SK-N-DZ (cell line): ENCODE measurements at regions not wholly inside any gene's neighbourhood (a gene's known extent, or its start where the extent isn't known, plus 50 kb on each side); places are given as distances from the start of the nearest gene placed in this dataset.

Experiments
- DNase-seq: peaks from one replicate; pipeline ENCODE4 v3.0.0-alpha.2; 2015; ENCODE audit warnings: low spot score

DNA sequence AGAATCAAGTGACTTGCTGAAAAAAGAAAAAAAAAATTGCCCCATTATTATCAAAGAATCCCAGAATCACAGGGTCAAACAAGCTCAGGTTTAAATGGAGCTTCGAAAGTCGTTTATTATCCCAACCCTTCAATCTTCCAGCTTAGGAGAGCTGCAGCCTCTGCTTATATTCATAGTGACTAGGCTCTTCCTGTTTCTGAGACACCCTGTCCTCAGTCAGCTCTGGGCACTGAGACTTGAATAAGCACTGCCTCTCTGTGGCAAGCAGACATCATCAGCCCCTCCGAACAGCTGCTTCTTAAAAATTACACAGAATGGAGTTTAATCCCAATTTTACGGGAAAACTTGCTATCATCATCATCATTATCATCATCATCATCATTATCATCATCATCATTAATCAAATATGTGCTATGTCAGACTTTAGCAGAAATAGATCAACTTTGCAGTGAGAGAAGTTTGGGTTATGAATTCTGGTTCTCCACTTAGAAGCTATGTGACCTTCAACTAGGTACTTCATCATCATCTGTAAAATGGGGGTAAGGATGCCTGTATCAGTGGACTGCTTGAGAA, 614.0 kb upstream of the SYNCRIP start:
- DNase-seq, result no peak

DNA sequence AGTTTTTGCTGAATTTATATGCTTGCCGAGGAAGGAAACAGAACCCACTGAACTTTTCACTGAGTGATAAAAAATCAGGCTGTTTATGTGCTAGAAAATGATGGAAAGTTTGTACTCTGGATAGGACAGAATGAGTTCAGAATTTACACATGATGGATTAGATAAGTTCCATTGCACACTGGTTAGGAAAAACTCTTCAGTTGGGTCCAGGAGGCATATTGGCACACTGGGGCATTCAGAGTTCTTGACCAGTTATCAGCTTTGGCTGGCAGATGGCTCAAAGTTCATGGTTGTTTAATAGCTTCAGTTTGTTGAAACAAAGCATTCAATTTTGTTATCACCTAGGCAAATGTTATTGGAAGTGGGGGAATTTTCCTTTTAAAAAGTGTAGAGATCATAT, 613.3 kb upstream of the SYNCRIP start:
- DNase-seq, result no peak

DNA sequence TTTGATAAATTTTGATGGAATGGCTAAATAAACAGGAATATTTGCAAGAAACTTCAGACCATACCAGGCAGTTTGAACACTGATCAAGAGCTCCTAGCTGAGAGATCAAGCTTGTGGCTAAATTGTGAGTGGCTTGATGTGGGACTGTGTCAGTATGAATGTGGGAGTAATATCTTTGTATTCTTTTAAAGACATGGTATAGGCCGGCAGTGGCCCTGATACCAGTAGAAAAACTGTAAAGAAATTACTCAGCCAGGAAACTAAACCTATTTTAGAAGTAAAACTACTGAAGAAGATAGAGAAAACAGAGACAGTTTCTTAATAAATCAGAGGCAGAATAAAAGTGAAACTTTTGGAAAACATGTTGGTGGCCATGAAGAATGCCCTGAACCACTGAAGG, 608.4 kb upstream of the SYNCRIP start:
- DNase-seq, result no peak

DNA sequence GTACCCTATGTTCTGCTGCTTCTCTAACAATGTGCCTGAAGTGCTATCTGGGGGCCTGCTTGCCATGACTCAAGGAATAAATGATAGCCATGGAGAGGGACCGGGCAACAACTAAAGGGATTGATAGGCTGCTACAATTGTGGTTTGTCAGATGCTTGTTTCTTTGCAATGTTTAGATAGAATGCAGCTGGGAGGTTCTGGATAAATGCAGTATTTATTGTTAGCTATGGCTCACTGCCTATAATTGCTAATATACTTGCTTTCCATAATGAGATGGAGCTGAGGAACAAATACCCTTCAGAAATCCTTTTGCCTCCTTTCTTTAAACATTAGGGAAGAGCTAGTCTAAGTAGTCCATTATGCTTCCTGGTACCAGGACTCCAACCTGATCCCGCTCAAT, 575.2 kb upstream of the SYNCRIP start:
- no peak for DNase-seq

DNA sequence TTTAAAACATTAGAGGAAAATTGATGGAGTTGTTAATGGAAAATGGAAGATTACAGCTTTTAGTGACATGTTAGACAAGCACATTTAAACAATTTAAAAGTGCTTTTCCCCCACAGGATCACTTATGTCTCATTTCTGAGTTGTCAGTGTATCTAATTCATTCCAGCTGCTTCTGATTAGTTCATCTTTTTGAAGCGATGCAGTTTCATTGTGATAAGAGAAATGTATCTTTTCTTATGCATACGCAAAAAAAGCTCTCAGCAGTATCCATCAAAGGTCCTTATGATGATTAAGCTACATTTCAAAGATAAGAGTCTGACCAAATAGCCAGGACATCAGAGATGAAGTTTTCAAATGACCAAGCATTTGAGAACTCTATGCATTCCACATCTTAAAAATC, 572.6 kb upstream of the SYNCRIP start:
- DNase-seq, result peak; percentile 96

DNA sequence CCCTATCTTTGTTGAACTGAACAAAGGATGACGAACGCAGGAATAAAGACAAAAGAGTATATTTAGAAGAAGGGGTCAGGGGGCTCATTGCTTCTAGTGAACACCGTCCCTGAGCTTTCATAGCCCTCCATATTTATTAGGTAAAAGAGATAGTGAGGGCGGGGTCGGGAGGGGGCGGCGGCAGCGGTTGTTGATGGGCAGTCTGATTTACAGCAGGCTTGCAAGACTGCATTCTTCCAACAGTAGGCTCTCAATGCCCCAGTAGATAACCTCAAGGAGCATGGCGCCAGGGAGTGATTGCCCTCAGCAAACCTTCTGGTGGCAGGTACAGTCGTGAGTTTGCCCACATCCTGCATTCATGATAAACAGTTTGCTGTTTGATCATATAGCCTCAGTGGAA, 563.3 kb upstream of the SYNCRIP start:
- no peak for DNase-seq

DNA sequence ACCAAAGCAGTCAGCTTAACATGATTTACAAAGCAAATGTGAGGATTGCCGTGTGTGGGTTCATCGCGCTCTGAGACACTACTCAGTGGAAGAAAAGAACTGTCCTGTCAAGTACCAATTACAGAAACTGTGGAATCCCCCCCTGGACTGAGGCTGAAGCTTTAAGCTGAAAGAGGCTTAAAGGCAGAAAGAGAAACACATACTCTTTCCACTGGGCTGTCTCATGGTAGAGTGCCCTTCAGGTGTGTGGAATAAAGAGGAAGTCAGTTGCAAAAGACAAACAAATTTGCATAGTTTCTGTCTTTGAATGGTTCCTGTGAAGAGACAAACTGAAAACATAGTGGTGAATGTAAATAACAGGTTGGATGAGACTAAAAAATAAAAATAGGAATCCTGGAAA, 560.4 kb upstream of the SYNCRIP start:
- DNase-seq, result no peak

DNA sequence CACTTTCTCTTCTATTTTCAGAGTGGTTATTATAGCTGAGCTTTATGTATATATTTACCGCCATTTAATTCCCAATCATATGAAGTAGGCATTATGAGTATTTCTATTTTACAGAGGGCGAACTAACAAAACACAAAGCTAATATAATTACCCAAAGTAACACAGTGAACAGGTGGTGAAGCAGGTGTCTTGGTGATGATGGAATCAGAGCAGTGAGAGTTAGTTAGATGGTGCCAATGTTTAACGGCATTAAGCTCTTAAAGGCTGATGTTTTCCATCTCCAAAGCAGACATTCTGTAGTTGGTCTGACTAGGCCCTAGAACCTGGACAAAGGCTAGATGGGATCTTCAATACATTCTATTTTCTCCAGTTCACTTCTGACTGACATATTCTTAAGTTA, 551.1 kb upstream of the SYNCRIP start:
- peak; percentile 38 for DNase-seq

DNA sequence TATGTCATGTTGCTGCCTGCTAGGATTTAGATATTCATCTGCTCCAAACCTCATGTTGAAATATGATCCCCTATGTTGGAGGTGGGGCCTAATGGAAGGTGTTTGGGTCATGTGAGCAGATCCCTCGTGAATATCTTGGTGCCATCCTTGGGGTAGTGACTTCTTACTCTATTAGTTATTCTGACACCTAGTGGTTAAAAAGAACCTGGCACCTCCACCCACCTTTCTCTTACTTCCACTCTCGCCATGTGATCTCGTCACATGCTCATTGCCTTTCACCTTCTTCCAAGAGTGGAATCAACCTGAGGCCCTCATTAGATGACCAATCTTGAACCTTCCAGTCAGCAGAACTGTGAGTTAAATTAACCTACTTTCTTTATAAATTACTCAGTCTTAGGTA, 549.4 kb upstream of the SYNCRIP start:
- peak; percentile 38 for DNase-seq

DNA sequence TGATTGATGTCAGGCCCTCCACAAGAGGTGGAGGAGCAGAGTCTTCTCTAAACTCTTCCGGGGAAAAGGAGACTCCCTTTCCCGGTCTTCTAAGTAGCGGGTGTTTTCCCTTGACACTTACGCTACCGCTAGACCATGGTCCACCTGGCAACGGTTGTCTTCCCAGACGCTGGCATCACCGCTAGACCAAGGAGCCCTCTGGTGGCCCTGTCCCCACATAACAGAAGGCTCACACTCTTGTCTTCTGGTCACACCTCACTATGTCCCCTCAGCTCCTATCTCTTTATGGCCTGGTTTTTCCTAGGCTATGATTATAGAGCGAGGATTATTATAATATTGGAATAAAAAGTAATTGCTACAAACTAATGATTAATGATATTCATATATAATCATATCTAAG, 532.5 kb upstream of the SYNCRIP start:
- peak; percentile 9 for DNase-seq

DNA sequence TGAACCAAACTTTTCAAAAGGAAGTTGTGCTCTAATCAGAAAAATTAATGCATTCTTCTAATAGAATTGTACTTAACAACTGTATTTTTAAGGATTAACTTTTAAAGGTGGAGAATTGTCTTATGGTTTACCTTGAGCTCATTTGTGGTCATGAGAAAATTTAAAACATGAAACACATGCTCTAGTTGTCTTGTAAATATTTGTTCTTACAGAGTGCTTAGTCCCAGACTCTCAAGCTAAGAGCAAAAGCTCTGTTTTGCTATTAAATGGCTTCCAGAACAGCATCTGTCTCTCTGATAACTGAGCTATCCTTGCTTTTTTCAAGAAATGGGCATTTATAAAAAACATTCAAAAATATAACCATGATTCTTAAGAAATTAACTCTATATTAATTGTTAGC, 512.2 kb upstream of the SYNCRIP start:
- DNase-seq, result no peak

DNA sequence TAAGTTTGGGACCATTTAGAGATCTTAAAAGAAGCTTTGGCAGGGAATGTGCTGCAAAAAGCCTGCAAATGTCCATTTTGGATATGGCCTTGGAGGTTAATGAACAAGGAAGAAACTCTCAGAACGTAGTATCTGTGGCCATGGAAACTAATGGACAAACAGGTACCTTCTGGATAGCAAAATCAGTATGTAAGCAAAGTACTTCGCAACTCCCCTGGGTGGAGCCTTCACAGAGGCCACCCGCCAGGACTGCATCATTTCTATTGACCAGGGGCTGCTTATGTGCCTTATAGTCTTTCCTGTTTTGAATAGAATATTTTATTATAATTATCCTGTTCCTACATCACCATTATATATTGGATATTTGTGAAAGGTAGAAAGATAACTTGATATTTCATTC, 510.8 kb upstream of the SYNCRIP start:
- no peak for DNase-seq

DNA sequence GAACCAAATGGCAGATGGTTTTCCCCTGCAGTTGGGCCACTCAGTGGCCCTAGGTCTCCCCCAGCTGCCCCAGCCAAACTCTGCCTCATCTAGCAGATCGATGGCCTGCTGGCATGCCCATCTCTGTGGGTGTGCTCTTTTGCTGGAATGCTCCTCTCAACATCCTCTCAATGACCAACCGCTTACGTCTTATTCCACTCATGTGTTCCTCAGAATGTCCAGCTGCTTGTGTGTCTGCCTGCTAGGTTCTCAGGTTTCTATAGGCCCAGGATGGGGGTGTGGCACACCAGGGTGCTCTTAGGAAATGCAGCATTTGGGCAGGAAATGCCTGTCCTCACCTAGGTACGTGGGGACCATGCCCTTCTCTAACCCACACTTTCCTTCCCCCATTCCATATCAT, 509.9 kb upstream of the SYNCRIP start:
- no peak for DNase-seq

DNA sequence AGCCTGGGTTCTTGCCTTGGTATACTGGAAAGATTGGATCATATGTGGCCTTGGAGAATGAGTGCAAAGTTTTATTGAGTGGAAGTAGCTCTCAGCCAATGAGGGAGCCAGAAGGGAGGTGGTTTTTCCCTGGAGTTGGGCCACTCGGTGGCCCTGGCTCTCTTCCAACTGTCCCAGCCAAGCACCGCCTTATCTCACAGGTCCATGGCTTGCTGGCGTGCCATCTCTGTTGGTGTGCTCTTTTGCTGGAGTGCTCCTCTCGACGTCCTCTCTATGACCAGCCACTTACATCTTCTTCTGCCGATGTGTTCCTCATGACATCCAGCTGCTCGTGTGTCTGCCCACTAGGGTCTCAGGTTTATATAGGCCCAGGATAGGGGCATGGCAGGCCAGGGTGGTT, 505.9 kb upstream of the SYNCRIP start:
- DNase-seq, result no peak

DNA sequence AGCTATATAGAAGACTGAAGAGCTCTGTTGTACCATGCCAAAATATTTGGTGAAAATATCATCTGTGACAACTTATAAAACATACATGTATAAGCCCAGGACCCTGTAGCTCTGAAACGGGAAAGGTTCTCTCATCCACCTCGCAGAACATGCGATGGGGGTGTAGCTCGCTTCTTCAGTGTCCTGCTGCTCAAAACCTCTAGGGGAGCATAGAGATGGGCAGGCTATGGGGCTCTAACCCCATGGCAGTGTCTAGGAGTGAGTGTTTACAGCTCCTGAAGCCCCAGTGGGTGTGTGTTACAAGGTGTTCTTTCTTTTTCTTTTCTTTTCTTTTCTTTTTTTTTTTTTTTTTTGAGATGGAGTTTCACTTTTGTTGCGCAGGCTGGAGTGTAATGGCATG, 505.2 kb upstream of the SYNCRIP start:
- DNase-seq, result no peak

DNA sequence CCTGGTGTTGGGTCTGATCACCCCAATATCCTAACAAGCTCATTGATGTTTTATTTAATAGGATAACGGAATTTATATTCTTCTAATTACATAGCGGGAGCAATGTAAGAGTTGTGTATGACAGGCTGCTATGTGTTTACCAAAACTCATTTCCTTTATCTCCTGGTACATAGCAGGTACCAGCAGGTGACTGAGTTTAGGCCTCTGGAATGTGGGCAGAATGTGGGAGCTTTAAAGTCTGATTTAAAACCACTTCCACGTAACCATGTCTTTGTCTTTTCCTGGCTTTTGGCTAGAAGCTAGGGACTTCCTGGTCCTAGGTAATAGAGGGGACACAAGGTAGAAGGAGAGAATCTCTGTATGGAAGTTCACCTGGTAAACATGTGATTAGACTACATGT, 504.6 kb upstream of the SYNCRIP start:
- no peak for DNase-seq

DNA sequence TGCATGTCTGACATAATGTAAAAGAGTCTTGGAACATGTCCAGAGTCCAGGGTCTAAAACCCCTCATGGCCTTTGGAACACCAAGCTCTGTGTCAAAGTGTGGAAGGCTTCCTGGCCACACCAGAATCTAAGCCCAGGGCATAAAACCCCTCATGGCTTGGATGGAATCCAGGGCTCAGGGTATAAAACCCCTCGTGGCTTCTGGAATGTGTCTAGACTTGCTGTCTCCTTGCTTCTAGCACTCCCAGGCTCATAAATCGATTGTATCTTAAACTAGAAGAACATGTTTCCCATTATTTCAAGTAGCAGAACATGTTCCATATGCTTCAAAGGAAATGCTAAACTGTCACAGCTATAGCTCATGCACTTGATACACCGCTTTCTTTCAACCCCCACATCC, 504.1 kb upstream of the SYNCRIP start:
- peak; percentile 38 for DNase-seq

DNA sequence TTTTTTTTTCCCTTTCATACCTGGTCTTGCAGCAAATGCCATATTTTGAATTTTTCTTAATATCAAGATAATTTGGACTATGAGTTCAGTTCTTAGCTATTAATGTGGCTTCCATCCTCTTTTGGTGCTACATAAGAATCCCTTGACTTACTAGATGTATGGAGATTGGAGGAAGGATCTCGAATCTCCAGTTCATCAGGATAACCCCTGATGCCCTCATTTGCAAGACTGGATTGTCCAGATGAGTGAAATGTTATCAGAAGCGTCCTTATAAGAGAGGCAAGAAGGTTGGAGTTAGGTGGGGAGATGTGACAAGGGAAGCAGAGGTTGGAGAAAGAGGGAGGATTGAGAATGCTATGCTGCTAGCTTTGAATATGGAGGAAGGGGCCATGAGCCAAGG, 499.6 kb upstream of the SYNCRIP start:
- DNase-seq, result no peak

DNA sequence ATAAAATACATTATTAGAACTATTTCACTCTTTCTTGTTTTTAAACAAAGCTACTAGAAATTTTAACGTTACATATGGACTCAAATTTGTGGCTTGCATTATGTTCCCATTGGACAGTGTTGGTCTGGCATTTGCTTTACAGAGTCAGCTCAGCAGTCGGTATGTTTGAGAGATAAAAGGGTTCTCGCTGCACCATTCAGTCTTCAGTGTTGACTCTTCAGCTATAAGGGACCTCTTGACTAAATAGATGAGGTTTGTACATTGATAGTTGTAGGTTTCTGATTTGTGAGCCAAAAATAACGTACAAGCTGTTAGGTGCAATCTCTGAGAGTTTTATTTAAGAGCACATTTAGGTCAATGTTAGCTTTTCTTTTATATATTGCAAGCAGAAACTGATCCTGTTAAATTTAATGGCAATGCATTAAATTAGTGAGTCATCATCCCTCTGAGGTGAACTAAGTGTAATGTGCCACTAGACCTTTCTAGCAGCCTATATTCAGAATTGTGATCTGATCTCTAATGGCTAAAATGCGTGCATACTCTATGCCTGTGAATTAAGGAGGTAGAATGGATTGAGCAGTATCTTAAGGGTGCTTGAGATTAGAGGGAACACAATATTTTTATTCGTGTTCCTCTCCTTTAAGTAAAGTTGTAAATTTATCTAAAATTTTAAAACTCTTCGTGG, 485.6 kb upstream of the SYNCRIP start:
- DNase-seq, result no peak

DNA sequence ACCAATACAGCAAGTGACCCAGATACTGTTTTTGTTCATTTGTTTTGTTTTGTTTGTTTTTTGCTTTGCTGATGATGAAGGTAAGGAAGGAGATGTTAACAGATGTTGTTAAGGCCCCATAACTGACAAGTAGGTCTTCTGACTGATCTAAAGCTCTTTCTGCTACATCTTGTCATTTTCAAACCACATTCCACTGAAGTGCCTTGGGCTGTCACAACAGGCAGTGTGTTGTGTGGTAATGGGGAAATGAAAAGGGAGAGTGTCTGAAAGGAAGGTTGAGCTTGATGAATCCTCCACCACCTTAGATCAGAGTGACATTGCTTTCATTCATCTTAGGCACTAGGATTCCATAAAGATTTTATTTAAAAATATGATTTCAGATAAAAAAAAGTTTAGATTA, 479.4 kb upstream of the SYNCRIP start:
- DNase-seq, result no peak

DNA sequence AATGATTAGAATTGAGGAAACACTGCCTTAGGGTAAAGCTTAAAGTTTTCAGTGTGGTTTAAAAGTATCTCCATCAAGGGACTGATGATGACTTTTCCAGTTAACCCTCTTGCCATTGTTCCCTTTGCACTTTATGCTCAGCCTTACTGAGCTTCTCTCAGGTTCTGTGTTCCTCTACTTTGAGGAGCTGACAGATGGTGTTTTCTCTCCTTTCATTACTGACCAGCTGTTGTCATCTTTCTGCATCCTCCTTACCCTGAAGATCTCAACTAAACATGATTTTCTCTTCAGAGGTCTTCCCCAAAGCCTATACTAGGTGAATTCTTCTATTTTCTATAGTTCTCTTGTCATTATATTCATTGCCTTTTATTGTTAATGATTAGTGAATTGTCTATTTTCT, 475.6 kb upstream of the SYNCRIP start:
- no peak for DNase-seq

DNA sequence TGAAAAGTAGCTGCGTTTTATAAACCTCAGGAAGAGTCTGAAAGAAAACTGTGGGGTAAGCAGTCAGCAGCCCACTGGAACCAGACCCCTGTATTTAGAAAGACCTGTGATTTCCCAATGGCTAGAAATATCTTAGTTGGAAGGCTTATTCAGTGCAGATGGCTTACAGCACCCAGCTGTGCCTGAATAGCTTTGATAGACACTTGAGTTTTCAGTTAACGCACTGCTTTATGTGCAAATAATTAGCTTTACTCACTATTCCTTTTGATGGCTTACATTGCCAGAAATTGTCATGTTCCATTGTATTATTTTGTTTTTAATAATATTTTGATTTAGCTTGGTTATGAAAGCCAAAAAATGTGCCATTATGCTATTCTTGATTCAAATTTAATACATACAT, 465.3 kb upstream of the SYNCRIP start:
- no peak for DNase-seq

DNA sequence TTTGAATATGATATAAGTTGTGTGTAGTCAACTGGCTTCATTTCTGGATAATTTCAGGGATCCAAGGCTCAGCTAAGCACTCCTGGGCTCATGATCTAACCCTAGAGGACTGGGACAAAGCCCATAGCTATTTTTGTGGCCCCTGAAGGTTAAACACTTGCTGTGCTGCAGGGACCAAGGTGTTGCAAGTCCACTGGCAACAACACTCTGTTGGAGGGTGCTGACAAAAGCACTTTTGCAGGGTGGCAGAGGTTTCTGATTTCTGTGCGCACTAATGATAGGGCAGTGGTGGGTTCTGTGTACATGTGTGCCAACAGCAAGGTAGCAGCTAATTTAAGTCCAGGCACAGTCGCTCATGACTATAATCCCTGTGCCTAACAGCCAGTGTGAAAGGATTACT, 445.3 kb upstream of the SYNCRIP start:
- DNase-seq, result no peak

DNA sequence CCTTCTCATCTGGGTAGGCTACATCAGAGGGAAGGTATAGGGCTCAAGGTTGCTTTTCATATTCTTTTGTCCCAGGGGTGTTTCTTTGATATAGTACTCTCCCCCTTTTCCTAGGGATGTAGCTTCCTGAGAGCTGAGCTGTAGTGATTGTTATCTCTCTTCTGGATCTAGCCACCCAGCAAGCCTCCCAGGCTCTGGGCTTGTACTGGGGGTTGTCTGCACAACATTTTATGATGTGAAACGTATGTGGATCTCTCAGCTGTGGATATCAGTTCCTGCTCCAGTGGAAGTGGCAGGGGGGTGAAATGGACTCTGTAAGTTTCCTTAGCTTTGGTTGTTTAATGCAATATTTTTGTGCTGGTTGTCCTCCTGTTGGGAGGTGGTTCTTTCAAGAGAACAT, 437.3 kb upstream of the SYNCRIP start:
- peak; percentile 9 for DNase-seq
